HG03432 (cell line): ENCODE measurements at regions not wholly inside any gene's neighbourhood (a gene's known extent, or its start where the extent isn't known, plus 50 kb on each side); places are given as distances from the start of the nearest gene placed in this dataset.
"Not testable (repeated sequence)": the region's sequence is repeated elsewhere in the genome, so short reads cannot be mapped to it uniquely, and the experiment has no call there.

Experiments
- ATAC-seq: cut with Tn5 transposase; IDR thresholded peaks from one replicate; pipeline ENCODE4 v1.9.1; 2021; ENCODE audit warnings: mild to moderate bottlenecking, moderate library complexity; ENCODE audit not compliant: unreplicated experiment

- ATAC-seq, result no peak
Observed at GRCh38 chr6:140185991-140186390, 811.5 kb upstream of the CITED2 start.

DNA sequence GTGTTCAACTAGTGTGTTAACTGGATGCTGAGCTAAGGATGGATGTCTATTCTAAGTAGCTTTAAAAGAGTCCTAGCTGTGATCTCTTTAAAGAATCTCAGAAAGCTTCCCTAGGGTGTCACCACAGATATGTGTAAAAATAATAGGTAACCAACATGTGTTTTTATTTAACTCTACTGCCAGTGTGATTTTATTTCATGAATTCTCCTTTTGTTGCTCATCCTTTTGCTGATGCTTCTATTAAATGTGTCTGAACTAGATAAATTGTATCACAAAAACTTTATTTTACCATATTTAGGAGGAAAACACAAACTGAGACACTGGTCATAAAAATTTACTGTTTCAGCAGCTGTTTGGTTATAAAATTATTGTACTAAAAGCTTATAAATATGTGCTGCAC is 809.4 kb upstream of the CITED2 start:
- no peak for ATAC-seq

GRCh38 chr6:140182821-140183220 is 808.4 kb upstream of the CITED2 start:
- no peak for ATAC-seq

GRCh38 chr6:140181876-140182275 is 807.4 kb upstream of the CITED2 start:
- no peak for ATAC-seq

DNA sequence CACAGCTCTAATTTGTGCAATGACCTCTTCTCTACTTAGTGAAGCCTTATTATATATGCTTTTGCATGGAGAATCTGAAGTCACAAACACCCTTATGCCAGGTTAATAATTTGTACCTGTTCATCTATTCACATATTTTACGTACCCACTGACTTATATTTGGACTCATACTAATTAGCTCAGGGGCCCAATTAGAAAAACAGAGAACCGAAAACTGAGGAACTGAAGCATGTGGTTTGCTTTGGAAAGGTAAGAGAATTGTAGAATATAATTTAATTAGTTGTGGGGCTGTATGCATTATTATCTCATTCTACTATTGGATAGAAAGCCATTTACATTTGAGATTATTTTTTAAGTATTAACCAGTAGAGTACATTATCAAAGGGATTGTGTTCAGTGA is 805.9 kb upstream of the CITED2 start:
- ATAC-seq, result no peak

- no peak for ATAC-seq
Observed at GRCh38 chr6:140178935-140179334, 804.5 kb upstream of the CITED2 start.

DNA sequence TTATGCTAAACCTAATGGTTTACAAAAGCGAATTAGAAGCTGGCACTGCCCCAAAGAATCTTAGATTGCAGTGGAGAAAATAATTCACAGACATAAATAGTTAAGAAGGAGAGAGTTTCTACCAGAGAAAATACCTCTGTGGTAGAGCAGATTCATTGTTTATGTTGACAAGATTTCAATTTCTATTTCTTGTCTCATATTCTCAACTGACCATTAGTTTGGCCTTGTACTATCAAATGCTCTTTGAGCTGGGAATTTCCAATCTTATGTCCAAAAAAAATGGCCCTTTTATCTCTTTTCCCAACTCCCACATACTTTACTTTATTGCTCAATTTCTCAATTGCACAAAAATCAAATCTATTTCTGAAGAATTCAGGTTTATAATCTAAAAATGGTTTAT is 804.1 kb upstream of the CITED2 start:
- ATAC-seq, result no peak

DNA sequence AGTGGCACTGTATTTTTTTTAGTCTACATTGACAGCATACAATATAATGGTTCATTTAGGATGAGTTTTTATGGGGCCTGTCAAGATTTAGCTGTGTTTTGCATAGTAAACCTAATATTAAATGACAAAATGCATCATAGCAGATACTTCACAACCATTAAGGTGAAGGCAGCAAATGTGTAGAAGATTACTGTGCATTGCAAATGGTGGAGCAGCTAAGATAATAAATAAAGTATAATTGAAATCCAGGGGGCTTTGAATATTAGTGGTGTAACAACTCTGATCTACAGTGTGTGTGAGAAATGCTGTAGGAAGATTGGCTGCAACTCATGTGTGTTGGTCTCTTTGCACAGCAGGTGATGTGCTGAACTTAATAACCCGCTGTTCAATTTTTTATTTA is 801.9 kb upstream of the CITED2 start:
- no peak for ATAC-seq

DNA sequence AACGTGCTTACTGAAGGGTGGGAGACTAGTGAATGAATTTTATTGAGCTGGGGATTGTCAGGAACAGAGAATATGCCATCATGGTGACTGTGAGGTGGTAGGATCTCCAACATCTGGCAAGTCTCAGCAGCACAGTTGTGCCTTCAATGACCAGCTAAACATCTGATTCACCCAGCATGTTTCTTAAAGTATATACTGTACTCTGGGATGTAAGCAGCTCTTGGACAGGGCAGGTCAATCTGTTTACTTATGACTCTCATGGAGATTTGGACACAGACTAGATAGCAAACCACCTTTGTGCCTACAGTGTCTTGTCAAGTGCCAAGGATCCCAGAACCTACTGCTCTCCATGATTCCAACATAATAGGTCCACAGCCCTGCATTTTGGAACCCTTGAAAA is 801.0 kb upstream of the CITED2 start:
- ATAC-seq, result no peak

DNA sequence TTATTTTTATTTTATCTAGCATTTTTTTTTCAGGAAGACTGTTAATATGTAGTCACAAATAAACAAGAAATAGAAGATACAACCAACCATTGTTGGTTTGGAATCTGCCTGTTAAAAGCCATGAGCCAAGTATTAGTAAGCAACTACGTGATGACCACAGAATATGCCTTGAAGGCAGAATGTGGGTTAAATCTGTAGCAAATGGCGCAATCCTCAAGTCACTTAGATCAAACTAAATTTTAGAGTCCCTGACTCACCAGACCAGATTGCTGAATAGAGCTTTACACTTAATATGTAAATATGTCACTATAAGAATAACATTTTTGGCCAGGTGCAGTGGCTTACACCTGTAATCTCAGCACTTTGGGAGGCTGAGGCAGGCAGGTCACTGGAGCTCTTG is 800.1 kb upstream of the CITED2 start:
- no peak for ATAC-seq

- ATAC-seq, result no peak
Observed at GRCh38 chr6:140168365-140168764, 793.9 kb upstream of the CITED2 start.

DNA sequence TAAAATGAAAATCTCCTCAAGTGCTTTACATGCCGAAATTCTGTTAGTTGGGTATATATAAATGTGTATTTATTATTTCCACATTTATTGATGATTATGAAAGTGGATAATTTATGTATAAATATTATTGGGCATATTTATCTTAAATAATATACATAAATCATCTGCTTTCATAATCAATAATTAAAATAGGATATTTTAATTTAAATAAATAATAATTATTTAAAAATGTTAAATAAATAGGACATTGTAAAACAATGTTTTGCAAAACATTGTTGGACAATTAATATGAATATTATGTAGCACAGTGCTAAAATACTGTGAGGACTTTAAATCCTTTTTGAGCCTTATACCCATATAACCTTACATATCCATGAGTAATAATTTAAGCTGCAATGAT is 786.5 kb upstream of the CITED2 start:
- no peak for ATAC-seq

- ATAC-seq, result no peak
Observed at GRCh38 chr6:140160494-140160893, 786.0 kb upstream of the CITED2 start.

GRCh38 chr6:140156131-140156530 is 781.7 kb upstream of the CITED2 start:
- no peak for ATAC-seq

- no peak for ATAC-seq
Observed at GRCh38 chr6:140155451-140156126, 781.1 kb upstream of the CITED2 start.

DNA sequence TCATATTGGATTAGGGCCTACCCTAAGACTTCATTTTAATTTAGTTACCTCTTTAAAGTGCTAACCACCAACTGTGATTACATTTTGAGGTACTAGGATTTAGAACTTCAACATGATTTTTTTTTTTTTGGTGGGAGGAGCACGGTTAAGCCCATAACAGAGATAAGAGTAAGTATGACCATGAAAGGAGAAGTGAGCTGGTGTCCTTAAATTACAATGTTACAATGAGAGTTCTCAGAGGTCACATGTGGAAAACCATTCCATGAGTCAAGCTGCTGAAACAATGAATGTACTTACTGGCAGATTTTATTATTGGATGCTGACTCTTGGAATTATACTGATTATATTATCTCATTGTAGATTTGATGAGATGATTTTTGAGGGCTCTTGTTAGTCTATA is 779.3 kb upstream of the CITED2 start:
- no peak for ATAC-seq

- ATAC-seq, result not testable (repeated sequence)
Observed at GRCh38 chr6:140147825-140148814, 773.7 kb upstream of the CITED2 start.

DNA sequence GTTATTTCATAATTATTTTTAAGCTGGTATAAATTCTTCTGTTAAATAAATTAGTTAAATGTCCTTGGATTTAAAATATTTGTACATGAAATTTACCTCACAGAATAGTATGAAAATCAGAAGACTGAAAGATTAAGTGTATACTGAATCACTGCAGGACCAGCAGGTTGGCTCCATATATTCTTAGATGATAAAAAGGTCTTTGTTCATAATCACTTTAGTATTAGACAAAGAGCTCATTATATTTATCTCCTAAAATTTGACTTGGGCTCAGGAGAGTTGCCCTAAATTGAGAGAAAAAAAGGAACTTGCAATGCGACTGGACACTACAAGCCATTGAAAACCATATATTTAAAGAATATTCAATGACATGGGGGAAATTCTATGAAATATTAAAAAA is 766.4 kb upstream of the CITED2 start:
- no peak for ATAC-seq

- no peak for ATAC-seq
Observed at GRCh38 chr6:140138311-140139010, 764.0 kb upstream of the CITED2 start.

GRCh38 chr6:140134224-140134623 is 759.8 kb upstream of the CITED2 start:
- ATAC-seq, result no peak

DNA sequence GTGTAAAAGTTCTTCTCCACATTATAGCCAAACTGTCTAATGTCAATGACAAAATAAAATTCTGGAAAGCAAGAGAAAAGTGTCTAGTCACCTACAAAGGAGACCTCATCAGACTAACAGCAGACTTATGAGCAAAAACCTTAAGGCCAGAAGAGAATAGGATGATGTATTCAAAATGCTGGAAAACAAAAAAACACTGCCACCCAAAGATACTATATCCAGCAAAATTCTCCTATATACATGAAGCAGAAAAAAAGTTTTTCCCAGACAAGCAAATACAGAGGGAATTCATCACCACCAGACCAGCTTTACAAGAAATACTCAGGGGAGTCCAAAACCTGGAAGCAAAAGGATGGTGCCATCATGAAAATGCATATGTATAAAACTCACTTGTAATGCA is 755.6 kb upstream of the CITED2 start:
- ATAC-seq, result no peak

- ATAC-seq, result no peak
Observed at GRCh38 chr6:140124498-140124897, 750.0 kb upstream of the CITED2 start.
